Stimulated activated effector memory CD8-positive, alpha-beta T cell treated with anti-CD3 and anti-CD28 coated beads, Interleukin-12 subunit alpha, Interleukin-12 subunit beta, amount 100 ng/mL, for 72 hours (primary cell): ENCODE measurements at regions not wholly inside any gene's neighbourhood (a gene's known extent, or its start where the extent isn't known, plus 50 kb on each side); places are given as distances from the start of the nearest gene placed in this dataset.

Experiments
- ATAC-seq: fragments of 150-1000 bp; cut with Tn5 transposase; 2 replicates; pipeline ENCODE4 v1.10.0; 2021
- DNase-seq, 2 donors: peaks; one replicate each; pipeline ENCODE4 v3.0.0; 2021 to 2022; ENCODE audit warnings: low spot score in 2 of 2
- H3K27ac Mint-ChIP-seq: one replicate; pipeline ENCODE4 v1.8.0; 2022; ENCODE audit warnings: mild to moderate bottlenecking, mixed read lengths
- H3K36me3 Mint-ChIP-seq: one replicate; pipeline ENCODE4 v1.8.0; 2022; ENCODE audit warnings: mild to moderate bottlenecking, mixed read lengths
- H3K4me1 Mint-ChIP-seq: one replicate; pipeline ENCODE4 v1.8.0; 2022; ENCODE audit warnings: mixed read lengths
- H3K4me3 Mint-ChIP-seq: one replicate; pipeline ENCODE4 v1.8.0; 2022; ENCODE audit warnings: mild to moderate bottlenecking, mixed read lengths
- H3K9me3 Mint-ChIP-seq: one replicate; pipeline ENCODE4 v1.8.0; 2022; ENCODE audit warnings: mixed read lengths

DNA sequence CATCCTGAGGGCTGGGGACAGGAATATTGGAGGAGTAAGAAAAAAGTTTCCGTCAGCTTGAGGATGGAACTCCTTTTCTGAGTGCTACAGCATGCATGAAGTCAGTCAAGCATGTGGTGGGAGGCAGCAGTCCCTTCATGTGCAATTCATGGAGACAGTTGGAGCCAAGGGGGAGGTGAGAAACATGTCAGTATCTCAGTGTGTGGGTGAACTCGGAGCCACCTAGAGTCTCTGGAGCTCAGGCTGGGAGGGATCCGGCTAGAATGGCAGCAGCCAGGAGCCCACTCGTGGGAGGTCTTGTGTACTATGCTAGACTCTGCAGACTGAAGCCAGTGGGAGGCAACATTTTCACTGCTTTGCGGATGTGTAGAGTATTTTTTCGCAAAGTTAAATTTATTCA lies 60.3 kb downstream of the AVPR1A start:
- ATAC-seq (no peak), DNase-seq (no peak)
- Mint-ChIP-seq H3K4me1 (no peaks in the 10 kb centered on the region), H3K36me3 (no peaks in the 10 kb centered on the region), H3K27ac (no peak overlapping the region), H3K9me3 (no peaks in the 10 kb centered on the region), H3K4me3 (no peak overlapping the region)

DNA sequence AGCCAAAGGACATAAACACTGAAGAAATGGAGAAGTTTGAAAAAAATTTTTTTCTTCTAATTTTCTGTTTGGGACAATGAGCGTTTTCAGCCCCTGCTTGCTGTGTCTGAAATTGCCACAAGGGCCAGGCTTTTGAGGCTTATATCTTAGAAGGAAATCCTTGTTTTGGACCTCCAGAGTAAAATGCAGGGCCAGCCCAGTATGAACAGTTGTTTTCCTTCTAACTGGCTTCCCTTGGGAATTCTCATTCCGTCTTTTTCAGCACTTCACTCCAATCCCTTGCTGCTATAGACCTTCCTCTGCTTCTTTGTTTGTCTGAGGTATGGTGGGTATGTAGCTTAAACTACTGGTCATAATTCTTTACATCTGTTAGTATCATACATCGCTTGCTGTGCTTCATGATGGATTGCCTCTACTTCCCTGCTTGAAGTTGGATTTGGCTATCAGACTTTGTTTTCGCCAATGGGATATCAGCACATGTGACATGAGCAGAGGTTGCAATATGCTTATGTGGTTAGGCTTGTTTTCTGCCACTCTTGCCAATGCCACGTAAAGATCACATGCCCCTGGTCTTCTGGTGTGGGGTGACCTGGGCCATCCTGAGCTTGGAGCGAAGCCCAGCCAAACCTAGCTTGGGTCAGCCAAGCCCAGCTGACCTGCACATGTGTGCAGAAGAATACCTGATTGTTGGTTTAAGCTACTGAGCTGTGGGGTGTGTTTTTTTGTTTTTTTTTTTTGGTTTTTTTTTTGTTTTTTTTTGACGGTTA lies 64.7 kb downstream of the AVPR1A start:
- H3K27ac Mint-ChIP-seq = no peak overlapping the region
- H3K4me1 Mint-ChIP-seq = no peaks in the 10 kb centered on the region
- no peak overlapping the region for H3K4me3 Mint-ChIP-seq
- no peaks in the 10 kb centered on the region for H3K36me3 Mint-ChIP-seq
- no peaks in the 10 kb centered on the region for H3K9me3 Mint-ChIP-seq
- ATAC-seq (no peak), DNase-seq (no peak)

GRCh38 chr12:63085120-63085519 lies 65.9 kb downstream of the AVPR1A start:
- Mint-ChIP-seq H3K36me3 (no peaks in the 10 kb centered on the region), H3K27ac (no peak overlapping the region), H3K9me3 (no peaks in the 10 kb centered on the region), H3K4me1 (no peaks in the 10 kb centered on the region), H3K4me3 (no peak overlapping the region)
- DNase-seq (no peak), ATAC-seq (no peak)

- no peak for ATAC-seq
- H3K36me3 Mint-ChIP-seq = no peaks in the 10 kb centered on the region
- no peak overlapping the region for H3K4me3 Mint-ChIP-seq
- H3K9me3 Mint-ChIP-seq = no peaks in the 10 kb centered on the region
- H3K27ac Mint-ChIP-seq = no peak overlapping the region
- DNase-seq = no peak
- H3K4me1 Mint-ChIP-seq = no peaks in the 10 kb centered on the region
Measured at GRCh38 chr12:63084501-63084900, 66.5 kb downstream of the AVPR1A start.

DNA sequence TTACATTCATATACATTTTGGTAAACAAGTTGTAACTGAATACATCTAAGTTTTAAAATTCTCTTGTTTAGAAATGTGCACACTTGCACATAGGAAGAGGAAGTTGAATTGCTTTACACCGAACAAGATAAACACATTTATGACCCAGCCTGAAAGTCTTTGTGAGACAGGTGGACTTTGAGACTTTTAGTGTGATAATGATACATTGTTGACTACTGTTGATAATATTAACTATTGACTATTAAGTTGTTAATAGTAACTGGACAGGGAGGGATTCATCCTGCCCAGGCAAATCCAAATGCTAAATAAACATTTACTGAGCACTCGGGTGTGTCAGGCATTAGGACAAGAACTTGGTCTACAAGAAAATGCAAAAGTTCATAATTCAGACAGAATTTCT lies 68.0 kb downstream of the AVPR1A start:
- Mint-ChIP-seq H3K4me3 (no peak overlapping the region), H3K9me3 (no peaks in the 10 kb centered on the region), H3K36me3 (no peaks in the 10 kb centered on the region), H3K4me1 (no peaks in the 10 kb centered on the region), H3K27ac (no peak overlapping the region)
- ATAC-seq = no peak
- no peak for DNase-seq

DNA sequence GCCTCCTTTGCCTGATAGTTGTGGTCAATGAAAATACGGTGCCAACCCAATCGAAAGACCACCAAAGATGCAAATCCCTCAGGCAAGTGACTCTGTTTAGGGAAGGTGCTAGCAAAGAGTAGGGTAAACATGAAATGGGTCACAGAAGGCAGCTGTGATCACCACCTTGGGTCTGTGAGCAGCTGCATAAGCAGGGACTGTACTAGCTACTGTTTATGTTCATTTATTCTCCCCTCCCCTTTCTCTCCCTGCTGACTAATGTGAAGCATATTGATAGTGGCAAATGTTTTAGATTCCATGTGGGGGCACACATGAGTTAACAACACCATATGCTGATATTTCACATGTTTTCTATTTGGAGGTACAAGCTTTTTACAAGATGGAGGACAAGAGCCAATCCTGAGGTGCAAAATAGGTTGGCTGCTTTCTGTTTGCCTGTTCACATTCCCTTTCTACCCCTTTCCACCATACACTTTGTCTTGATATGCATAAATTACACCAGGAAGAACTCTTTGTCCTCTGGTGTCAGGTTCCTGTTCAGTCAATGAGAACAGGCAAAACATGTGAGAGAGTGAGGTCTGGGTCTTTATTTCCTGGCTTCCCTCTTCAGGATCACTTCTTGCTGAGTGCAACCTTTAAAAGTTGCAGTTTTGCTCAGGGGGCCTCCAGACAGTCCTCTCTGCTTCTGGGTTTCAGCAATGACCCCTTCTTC lies 71.1 kb downstream of the AVPR1A start:
- ATAC-seq = no peak
- DNase-seq = no peak
- no peaks in the 10 kb centered on the region for H3K4me1 Mint-ChIP-seq

DNA sequence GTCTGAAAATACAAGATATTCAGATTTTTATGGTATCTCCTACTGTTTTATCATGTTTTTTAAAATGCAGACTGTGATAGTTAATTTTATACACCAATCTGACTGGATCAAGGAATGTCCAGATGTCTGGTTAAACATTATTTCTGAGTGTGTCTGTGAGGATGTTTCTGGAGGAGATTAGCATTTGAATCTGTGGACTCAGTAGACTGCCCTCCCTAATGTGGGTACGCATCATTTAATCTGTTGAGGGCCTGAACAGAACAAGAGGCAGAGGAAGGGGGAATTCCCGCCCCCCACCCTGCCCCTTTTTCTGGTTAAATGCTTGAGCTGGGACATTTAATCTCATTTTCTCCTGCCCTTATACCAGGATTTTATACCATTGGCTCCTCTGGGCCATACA lies 72.1 kb downstream of the AVPR1A start:
- DNase-seq (no peak), ATAC-seq (no peak)
- Mint-ChIP-seq H3K9me3 (no peaks in the 10 kb centered on the region), H3K27ac (no peak overlapping the region), H3K36me3 (no peaks in the 10 kb centered on the region), H3K4me3 (no peak overlapping the region), H3K4me1 (no peaks in the 10 kb centered on the region)

More for the DNA sequence above, 71.1 kb downstream of the AVPR1A start:
- Mint-ChIP-seq H3K4me3 (no peak overlapping the region), H3K27ac (no peak overlapping the region), H3K36me3 (no peaks in the 10 kb centered on the region), H3K9me3 (no peaks in the 10 kb centered on the region)

- Mint-ChIP-seq H3K4me3 (no peak overlapping the region), H3K4me1 (no peaks in the 10 kb centered on the region), H3K27ac (no peak overlapping the region), H3K36me3 (no peaks in the 10 kb centered on the region), H3K9me3 (no peaks in the 10 kb centered on the region)
- DNase-seq (no peak), ATAC-seq (no peak)
Measured at GRCh38 chr12:63075376-63076060, 75.5 kb downstream of the AVPR1A start.

- DNase-seq = no peak
- Mint-ChIP-seq H3K9me3 (no peaks in the 10 kb centered on the region), H3K36me3 (no peaks in the 10 kb centered on the region), H3K4me3 (no peak overlapping the region), H3K4me1 (no peaks in the 10 kb centered on the region), H3K27ac (no peak overlapping the region)
- no peak for ATAC-seq
Measured at GRCh38 chr12:63070709-63071108, 80.3 kb downstream of the AVPR1A start.

DNA sequence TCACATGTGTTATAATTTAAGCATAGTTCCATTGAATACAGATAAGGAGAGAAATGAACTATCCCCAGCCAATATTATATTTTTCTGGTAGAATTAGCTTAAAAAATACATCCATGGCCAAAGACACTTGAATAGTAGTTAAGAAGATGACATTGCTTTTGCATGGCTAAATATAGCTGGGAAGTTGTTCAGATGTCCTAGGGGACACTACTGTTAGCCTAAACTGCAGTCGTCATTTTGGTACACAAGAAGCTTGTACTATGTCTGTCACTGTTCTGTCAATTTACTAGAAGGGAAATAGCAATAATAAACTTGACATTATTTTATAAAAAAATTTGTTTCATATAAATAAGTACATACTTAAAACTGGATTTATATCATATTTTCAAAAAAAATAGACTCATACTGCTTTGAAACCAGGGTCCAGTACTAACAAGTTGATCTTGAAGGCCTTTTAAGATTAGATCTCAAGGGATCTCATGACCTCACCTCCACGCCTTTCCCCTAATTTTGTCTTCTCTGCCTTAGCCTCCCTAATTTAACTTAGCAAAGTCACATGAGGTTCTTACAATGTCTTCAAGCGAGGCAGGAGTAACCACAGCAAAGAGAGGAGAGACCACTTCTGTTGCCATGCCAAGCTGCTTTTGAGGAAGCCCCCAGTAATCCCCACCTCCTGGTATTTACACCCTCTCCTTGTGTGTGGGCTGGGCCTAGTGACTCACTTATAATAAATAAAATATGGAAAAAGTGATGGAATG lies 81.0 kb downstream of the AVPR1A start:
- Mint-ChIP-seq H3K9me3 (no peaks in the 10 kb centered on the region), H3K4me3 (no peak overlapping the region), H3K27ac (no peak overlapping the region), H3K36me3 (no peaks in the 10 kb centered on the region), H3K4me1 (no peaks in the 10 kb centered on the region)
- no peak for DNase-seq
- ATAC-seq = no peak

DNA sequence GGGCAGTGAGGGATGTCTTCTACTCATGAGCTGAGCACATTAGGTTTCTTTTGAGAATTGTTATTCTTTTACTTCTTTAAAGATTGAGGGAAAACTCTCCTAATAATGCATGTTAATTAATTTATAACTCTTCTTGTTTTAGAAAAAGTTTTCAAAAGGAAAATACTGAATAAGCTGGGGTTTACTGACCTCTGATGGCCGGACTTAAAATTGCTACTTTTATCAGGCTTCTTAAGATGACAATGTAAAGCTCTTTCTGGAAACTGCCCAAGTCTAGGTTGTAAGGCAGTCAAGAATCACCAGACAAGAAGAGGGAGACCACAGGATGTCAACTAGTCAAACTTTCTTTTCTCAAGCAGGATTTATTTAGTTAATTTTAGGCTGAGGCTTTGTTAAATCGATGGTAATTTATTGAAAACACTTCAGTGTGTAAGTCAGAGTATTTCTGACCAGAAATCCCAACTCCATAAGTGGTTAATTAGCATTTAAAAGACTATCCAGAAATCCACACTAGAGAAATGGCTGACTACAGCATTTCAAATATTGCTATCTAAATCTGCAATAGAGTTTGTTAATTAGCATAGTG lies 82.1 kb downstream of the AVPR1A start:
- no peaks in the 10 kb centered on the region for H3K36me3 Mint-ChIP-seq
- no peak for ATAC-seq

DNA sequence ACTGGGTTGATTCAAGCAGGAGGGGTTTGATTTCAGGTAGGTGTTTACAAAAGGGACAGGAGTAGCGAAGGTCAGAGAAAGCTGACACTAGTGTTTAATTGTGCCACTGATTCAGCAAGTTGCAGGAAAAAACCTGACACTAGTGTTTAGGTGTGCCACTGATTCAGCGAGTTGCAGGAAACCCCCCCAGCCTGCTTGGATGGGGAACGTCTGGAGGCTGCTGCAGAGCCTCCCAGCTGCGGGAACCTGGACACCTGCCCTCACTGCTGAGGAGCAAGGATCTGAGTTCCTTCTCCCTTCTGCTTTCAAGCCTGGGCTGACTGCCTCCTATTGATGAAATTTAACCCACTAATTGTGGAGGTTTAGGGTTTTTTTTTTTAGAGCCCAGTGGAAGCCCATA lies 84.2 kb downstream of the AVPR1A start:
- no peaks in the 10 kb centered on the region for H3K9me3 Mint-ChIP-seq
- DNase-seq (no peak), ATAC-seq (no peak)
- no peaks in the 10 kb centered on the region for H3K36me3 Mint-ChIP-seq
- no peaks in the 10 kb centered on the region for H3K4me1 Mint-ChIP-seq
- no peak overlapping the region for H3K27ac Mint-ChIP-seq
- H3K4me3 Mint-ChIP-seq = no peak overlapping the region

More for the DNA sequence above, 82.1 kb downstream of the AVPR1A start:
- Mint-ChIP-seq H3K4me1 (no peaks in the 10 kb centered on the region), H3K9me3 (no peaks in the 10 kb centered on the region), H3K27ac (no peak overlapping the region), H3K4me3 (no peak overlapping the region)
- no peak for DNase-seq

DNA sequence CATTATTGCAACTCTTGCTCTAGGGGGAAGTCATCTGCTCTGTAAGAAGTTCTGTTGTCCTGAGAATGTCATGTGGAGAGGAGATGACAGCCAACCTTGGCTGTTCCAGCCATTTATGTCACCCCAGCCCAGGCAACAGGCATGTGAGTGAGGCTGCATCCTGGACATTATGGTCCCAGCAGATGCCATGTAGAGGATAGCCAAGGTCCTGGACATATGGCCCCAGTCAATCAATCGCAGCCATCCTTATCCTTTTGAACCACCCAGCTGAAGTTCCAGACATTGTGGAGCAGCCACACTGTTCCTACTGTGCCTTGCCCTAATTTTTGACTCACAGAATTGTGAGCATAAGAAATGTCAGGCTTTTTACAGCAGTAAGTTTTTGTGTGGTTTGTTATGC lies 84.9 kb downstream of the AVPR1A start:
- H3K27ac Mint-ChIP-seq = no peak overlapping the region
- H3K9me3 Mint-ChIP-seq = no peaks in the 10 kb centered on the region
- H3K36me3 Mint-ChIP-seq = no peaks in the 10 kb centered on the region
- no peaks in the 10 kb centered on the region for H3K4me1 Mint-ChIP-seq
- H3K4me3 Mint-ChIP-seq = no peak overlapping the region
- ATAC-seq (peak; percentile 28), DNase-seq (no peak)

DNA sequence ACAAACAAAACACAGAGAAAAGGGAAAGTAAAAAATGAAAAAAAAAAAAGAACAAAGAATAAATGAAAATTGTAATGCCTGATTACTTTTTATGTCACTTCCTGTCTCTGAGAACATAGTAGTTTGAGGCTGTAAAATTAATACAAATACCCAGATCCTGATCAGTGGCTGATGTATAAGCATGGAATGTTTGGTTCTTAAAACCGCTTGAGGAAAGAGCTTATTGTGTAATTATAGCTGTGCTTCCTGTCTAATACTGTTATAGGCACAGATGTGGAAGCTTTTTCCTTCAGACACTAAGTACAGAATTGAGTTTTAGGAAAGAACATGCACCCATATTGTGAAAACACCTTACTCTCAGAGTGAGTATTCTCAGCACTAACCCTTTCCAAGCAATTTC lies 86.9 kb downstream of the AVPR1A start:
- DNase-seq (no peak), ATAC-seq (no peak)
- Mint-ChIP-seq H3K4me1 (no peaks in the 10 kb centered on the region), H3K4me3 (no peak overlapping the region), H3K27ac (no peak overlapping the region), H3K9me3 (no peaks in the 10 kb centered on the region), H3K36me3 (no peaks in the 10 kb centered on the region)

DNA sequence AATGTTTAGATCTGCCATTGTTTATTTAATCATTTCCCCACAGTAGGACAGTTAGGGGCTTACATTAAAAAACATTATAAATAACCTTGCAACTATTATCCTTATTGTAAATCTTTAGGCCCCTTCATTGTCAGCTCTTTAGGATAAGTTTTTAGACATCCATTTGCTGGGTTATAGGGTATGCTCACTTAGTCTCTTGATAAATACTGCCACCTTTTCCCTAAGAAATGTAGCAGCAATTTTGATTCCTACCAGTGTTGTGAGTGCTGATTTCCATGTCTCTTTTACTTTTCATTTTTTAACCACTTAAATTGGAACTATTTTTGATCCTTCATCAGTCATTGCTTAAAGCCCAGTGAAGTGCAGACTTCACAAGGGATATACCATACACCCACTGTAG lies 94.4 kb downstream of the AVPR1A start:
- no peak for ATAC-seq

More for the DNA sequence above, 94.4 kb downstream of the AVPR1A start:
- no peak for DNase-seq
- Mint-ChIP-seq H3K4me1 (no peaks in the 10 kb centered on the region), H3K36me3 (no peaks in the 10 kb centered on the region), H3K9me3 (peaks cover 4% of the 10 kb centered on the region), H3K27ac (no peak overlapping the region), H3K4me3 (no peak overlapping the region)
